ENCODE measurements at regions not wholly inside any gene's neighbourhood (a gene's known extent, or its start where the extent isn't known, plus 50 kb on each side); places are given as distances from the start of the nearest gene placed in this dataset.
"Not testable (repeated sequence)": the region's sequence is repeated elsewhere in the genome, so short reads cannot be mapped to it uniquely, and the experiment has no call there.

GRCh38 chr7:112930787-112931186, 140.6 kb upstream of the TMEM168 start:
- DNase-seq, result no peak

- DNase-seq, result no peak
Observed at GRCh38 chr7:112929421-112929820, 139.2 kb upstream of the TMEM168 start.

- DNase-seq, result no peak
Observed at GRCh38 chr7:112926018-112926417, 135.8 kb upstream of the TMEM168 start.

- DNase-seq, result not testable (repeated sequence)
Observed at GRCh38 chr7:112922546-112922945, 132.4 kb upstream of the TMEM168 start.

GRCh38 chr7:112916431-112916830, 126.2 kb upstream of the TMEM168 start:
- DNase-seq, result not testable (repeated sequence)

DNA sequence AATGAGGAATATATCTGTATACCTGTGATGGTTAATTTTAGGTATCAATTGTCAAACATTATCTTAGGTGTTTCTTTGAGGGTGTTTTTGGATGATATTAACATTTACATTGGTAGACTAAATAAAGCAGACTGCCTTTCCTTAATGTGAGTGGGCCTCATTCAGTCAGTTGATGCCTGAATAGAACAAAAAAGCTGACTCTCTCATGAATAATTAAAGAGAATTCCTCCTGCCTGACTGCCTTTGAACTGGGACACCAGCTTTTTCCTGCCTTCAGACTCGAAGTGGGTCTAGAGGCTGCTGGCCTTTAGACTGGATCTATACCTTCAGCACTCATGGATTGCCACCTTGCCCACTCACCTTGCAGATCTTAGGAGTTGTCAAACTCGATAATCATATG, 117.9 kb upstream of the TMEM168 start:
- DNase-seq, result no peak

GRCh38 chr7:112907658-112908057, 117.5 kb upstream of the TMEM168 start:
- no peak for DNase-seq

GRCh38 chr7:112905950-112906349, 115.8 kb upstream of the TMEM168 start:
- DNase-seq, result no peak

DNA sequence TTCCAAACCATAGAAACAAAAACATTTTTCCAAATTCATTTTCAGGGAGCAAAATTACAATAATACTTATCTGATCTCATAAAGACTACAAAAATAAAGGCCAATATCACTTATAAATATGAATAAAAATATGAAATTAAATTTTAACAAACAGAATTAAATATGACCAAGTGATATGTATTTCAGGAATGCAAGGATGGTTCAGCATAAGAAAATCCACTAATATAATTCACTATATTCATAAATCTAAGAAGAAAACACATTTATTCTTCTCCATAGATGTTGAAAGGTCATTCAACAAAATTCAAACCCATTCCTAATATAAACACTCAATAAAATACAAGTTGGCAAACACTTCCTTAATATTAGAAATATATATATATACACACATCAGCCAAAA, 115.2 kb upstream of the TMEM168 start:
- no peak for DNase-seq

- DNase-seq, result peak; percentile 3
Observed at GRCh38 chr7:112898432-112899290, 108.5 kb upstream of the TMEM168 start.

DNA sequence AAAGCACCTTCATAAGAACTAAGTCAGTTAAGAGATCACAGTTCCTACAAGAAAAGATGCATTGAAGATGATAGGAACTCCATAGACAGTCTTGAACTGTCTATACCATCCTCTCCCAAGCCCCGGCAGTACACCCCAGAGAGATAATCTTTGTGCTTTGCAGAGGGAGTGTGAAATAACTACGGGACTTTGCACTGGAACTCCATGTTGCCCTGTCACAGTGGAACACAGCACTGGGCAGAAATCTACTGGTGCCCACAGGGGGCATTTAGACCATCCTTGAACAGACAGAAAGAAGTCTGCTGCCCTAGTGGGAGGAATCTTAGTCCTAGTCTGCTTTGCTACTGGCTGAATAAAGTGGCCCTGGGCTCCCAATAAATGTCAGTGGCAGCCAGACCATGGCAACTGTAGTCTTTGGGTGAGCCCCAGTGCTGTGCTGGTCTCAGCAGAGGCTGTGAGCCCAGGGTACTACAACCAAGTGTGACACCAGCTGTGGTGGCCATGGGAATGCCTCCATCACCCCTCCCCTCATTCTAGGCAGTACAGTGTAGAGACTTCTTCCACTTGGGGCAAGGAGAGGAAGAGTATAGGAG, 107.7 kb upstream of the TMEM168 start:
- DNase-seq, result no peak

DNA sequence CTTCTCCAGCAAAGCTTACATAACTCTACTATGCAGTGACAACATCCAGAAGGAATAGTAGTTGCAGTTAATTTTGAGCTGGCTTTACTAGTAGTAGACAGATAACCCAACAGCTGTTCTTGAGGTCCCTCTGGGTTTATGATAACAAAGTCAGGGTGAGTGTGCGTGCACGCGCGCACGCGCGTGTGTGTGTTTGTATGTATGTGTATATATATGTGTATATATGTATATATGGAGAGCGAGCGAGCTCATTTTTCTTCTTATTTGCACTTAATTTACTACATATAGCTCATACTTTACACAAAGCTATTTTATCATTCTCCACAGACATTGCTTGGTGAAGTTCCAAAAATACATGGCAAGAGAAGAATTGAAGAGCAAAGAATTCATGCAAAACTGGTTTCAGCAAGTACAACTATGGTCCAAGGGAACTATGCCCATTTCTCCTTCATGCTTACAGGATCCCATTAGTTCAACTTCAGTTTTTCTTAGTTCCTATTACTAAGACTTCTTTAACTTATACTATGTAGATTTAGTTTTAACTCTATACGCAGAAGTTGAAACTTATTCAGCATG, 105.9 kb upstream of the TMEM168 start:
- no peak for DNase-seq

GRCh38 chr7:112892263-112892662, 102.1 kb upstream of the TMEM168 start:
- DNase-seq, result no peak

DNA sequence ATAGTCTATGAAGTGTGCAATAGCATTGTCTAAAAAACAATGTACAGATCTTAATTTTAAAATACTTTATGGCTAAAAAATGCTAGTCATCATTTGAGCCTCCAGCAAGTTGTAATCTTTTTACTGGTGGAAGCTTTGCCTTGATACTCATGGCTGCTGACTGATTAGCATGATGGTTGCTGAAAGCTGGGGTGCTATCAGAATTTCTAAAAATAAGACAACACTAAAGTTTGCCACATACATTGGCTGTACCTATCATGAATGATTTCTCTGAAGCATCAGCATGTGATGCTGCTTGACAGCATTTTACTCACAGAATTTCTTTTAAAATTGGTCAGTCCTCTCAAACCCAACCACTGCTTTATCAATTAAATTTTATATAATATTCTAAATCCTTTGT, 101.5 kb upstream of the TMEM168 start:
- no peak for DNase-seq

- no peak for DNase-seq
Observed at GRCh38 chr7:112889834-112890438, 99.7 kb upstream of the TMEM168 start.

- DNase-seq, result no peak
Observed at GRCh38 chr7:112889268-112889667, 99.1 kb upstream of the TMEM168 start.

DNA sequence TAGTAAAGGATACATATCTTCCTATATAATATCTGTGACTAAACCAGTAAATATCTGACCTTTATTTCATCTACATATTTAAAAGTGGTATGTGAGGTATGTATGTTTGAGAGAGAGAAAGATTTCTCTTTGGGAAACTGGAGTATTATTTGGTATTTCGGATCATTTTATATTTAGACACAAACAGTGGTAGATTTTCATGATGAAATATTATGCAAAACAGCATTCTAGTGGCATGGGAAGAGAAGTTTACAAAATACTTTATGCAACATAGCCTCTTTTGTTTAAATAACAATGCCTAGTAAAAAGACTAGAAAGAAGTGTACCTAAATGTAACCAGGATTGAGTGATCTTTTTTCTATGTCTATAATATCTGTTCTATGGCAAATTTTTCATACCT, 98.6 kb upstream of the TMEM168 start:
- DNase-seq, result no peak

DNA sequence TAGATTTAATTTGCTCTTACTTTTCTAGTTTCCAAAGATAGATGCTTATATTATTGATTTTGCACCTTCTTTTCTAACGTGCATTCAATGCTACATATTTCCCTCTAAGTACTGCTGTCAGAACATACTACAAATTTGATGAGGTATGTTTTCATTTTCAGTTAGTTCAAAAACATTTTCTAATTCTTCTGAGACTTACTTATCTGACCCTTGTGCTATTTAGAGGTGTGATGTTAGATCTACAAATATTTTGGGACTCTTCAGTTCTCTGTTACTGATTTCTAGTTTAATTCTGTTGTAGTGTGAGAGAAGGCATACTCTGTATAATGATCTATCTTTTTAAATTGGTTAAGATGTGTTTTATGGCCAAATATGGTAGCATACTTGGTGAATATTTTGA, 97.8 kb upstream of the TMEM168 start:
- no peak for DNase-seq

- DNase-seq, result no peak
Observed at GRCh38 chr7:112887337-112887736, 97.1 kb upstream of the TMEM168 start.

DNA sequence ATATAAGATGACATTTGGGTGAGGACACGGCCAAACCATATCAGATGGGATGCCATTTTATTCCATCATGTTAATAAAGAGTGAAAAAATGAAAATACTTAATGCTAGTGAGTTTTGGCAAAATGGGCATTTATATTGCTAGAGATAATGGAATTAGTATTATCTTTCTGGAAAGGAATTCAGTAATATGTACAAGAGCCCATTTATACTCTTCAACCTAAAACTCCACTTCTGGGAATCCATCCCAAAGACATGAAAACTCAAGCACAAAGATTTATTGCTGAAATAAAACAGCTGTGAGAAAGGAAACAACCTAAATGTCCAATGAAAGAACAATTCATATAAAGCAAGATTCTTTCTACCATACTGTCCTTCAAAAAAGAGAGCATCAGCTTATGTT, 96.0 kb upstream of the TMEM168 start:
- DNase-seq, result no peak

DNA sequence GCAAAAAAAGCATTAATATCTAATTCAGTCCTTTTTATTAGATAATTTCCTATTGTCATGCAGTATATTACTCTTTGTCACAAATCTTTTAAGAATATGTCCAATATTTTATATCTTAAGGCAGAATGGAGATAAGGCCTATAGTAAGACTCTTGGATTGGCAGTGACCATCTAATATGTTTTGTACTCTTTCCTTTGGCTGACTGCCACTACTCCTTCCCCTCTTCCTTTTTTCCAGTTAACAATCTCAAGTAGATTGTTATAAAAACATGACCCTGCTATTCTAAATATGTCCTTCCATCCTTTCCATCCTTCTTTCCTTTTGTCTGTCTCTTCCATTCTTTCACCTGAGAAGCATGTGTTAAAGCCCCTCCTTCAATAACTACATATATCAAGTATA, 92.8 kb upstream of the TMEM168 start:
- no peak for DNase-seq

DNA sequence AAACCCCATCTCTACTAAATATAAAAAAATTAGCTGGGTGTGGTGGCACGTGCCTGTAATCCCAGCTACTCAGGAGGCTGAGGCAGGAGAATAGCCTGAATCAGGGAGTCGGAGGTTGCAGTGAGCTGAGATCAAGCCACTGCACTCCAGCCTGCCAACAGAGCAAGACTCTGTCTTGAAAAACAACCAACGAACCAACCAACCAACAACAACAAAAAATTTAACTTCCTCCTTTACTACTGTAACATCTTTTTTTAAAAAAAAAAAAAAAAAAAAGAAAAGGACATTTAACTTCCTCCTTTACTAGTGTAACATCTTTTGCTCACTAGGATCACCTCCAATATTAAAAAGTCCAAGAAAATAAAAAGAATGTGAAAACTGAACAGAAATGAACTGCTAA, 92.3 kb upstream of the TMEM168 start:
- DNase-seq, result no peak

GRCh38 chr7:112882022-112882421, 91.8 kb upstream of the TMEM168 start:
- no peak for DNase-seq

Data from DMS79 (cell line).